Renal cortical epithelial cell (primary cell): ENCODE measurements at regions not wholly inside any gene's neighbourhood (a gene's known extent, or its start where the extent isn't known, plus 50 kb on each side); places are given as distances from the start of the nearest gene placed in this dataset.
A peak's percentile ranks its signal among the peaks of the same experiment; 100 is the strongest.
"Not testable (repeated sequence)": the region's sequence is repeated elsewhere in the genome, so short reads cannot be mapped to it uniquely, and the experiment has no call there.

Experiments used
- DNase-seq: peaks from one replicate; pipeline ENCODE4 v3.0.0-alpha.2; 2011; ENCODE audit warnings: low read depth

GRCh38 chr4:123674762-123675465 lies 278.3 kb downstream of the SPRY1 start:
- no peak for DNase-seq

- DNase-seq, result no peak
Observed at GRCh38 chr4:123675567-123675966, 279.0 kb downstream of the SPRY1 start.

GRCh38 chr4:123676071-123676889 lies 279.7 kb downstream of the SPRY1 start:
- DNase-seq, result no peak

GRCh38 chr4:123676890-123677229 lies 280.3 kb downstream of the SPRY1 start:
- no peak for DNase-seq

- DNase-seq, result no peak
Observed at GRCh38 chr4:123682931-123683330, 286.3 kb downstream of the SPRY1 start.

GRCh38 chr4:123684937-123685336 lies 288.3 kb downstream of the SPRY1 start:
- DNase-seq, result not testable (repeated sequence)

- DNase-seq, result not testable (repeated sequence)
Observed at GRCh38 chr4:123695531-123695930, 298.9 kb downstream of the SPRY1 start.

GRCh38 chr4:123696687-123697086 lies 300.1 kb downstream of the SPRY1 start:
- DNase-seq, result no peak

- DNase-seq, result no peak
Observed at GRCh38 chr4:123698556-123698955, 302.0 kb downstream of the SPRY1 start.

GRCh38 chr4:123699880-123700771 lies 303.5 kb downstream of the SPRY1 start:
- DNase-seq, result peak; percentile 91

- DNase-seq, result no peak
Observed at GRCh38 chr4:123701131-123701575, 304.6 kb downstream of the SPRY1 start.

- DNase-seq, result no peak
Observed at GRCh38 chr4:123705419-123705818, 308.8 kb downstream of the SPRY1 start.

- DNase-seq, result peak; percentile 50
Observed at GRCh38 chr4:123706973-123707372, 310.4 kb downstream of the SPRY1 start.

GRCh38 chr4:123708902-123709301 lies 312.3 kb downstream of the SPRY1 start:
- no peak for DNase-seq

GRCh38 chr4:123709336-123709735 lies 312.7 kb downstream of the SPRY1 start:
- no peak for DNase-seq

- DNase-seq, result no peak
Observed at GRCh38 chr4:123731035-123731434, 334.4 kb downstream of the SPRY1 start.

- DNase-seq, result no peak
Observed at GRCh38 chr4:123737156-123737555, 340.6 kb downstream of the SPRY1 start.

GRCh38 chr4:123739806-123740205 lies 343.2 kb downstream of the SPRY1 start:
- no peak for DNase-seq

GRCh38 chr4:123740236-123740635 lies 343.6 kb downstream of the SPRY1 start:
- DNase-seq, result no peak

GRCh38 chr4:123741906-123742305 lies 345.3 kb downstream of the SPRY1 start:
- DNase-seq, result no peak

- peak; percentile 13 for DNase-seq
Observed at GRCh38 chr4:123743848-123744247, 347.3 kb downstream of the SPRY1 start.

GRCh38 chr4:123744664-123745290 lies 348.2 kb downstream of the SPRY1 start:
- peak; percentile 8 for DNase-seq
